HCT116 (cell line): ENCODE measurements at regions not wholly inside any gene's neighbourhood (a gene's known extent, or its start where the extent isn't known, plus 50 kb on each side); places are given as distances from the start of the nearest gene placed in this dataset.

Source experiments
- ATAC-seq: fragments of 200-7000 bp; cut with Tn5 transposase; 2 replicates; pipeline ENCODE4 v1.9.1; 2020; ENCODE audit warnings: mild to moderate bottlenecking, moderate library complexity
- BruUV-seq: library from RNA; stranded (reverse); fragments of 400-500 nt; replicated peaks from 2 replicates; lab custom pipeline; 2021; lab: Mats Ljungman, UMichigan
- CTCF ChIA-PET: fragments of 300-600 bp; sonication (Branson Sonifier 250); formaldehyde crosslinking; loops from one replicate; lab custom pipeline; 2021; ENCODE audit warnings: antibody characterized with exemption; lab: Charles Lee
- POLR2A ChIA-PET: fragments of 300-600, 350-600 bp; sonication (Branson Sonifier 250); formaldehyde crosslinking; loops from one replicate; lab custom pipeline; 2021; ENCODE audit warnings: antibody characterized with exemption; lab: Charles Lee
- RAD21 ChIA-PET, 2 experiments: fragments of 300-600 bp; sonication (Branson Sonifier 250); formaldehyde crosslinking; loops; one replicate each; lab custom pipeline; 2023; ENCODE audit warnings: low total read pairs in 2 of 2; ENCODE audit not compliant: uncharacterized antibody in 2 of 2, unreplicated experiment in 2 of 2, low non-redundant PET in 1 of 2; lab: Charles Lee
- DNase-seq: peaks from one replicate; pipeline ENCODE4 v3.0.0-alpha.2; 2010; ENCODE audit warnings: low read depth, low spot score
- H2AFZ ChIP-seq: fragments of 200-600 bp; shearing (Covaris generic), sonication (generic); 2 replicates; pipeline ENCODE4 v1.6.1; 2017; ENCODE audit warnings: low read depth, mixed run types, mixed read lengths, antibody characterized with exemption, low read length; ENCODE audit not compliant: poor library complexity, severe bottlenecking
- H3K27ac ChIP-seq: 2 replicates; pipeline ENCODE4 v1.5.1; 2012; ENCODE audit warnings: low read depth, low read length
- H3K27me3 ChIP-seq: fragments of 200-600 bp; sonication (generic); 2 replicates; pipeline ENCODE4 v1.6.1; 2016; ENCODE audit warnings: mixed run types, low read length, mixed read lengths; ENCODE audit not compliant: insufficient read depth
- H3K36me3 ChIP-seq, 2 experiments: fragments of 200-500 bp in 1 of 2; fragments of 200-600 bp in 1 of 2; sonication (Bioruptor generic) in 1 of 2; sonication (generic) in 1 of 2; 2 replicates each; pipeline versions ENCODE4 v1.5.1 to v1.6.1; 2014 to 2016; ENCODE audit warnings: low read length in 2 of 2, inconsistent platforms in 1 of 2, mixed read lengths in 1 of 2, mixed run types in 1 of 2; ENCODE audit not compliant: insufficient read depth in 2 of 2, control insufficient read depth in 1 of 2
- H3K4me1 ChIP-seq, 2 experiments: fragments of 200-600 bp in 1 of 2; sonication (generic) in 1 of 2; 2 replicates each; pipeline versions ENCODE4 v1.5.1 to v1.6.1; 2012 to 2017; ENCODE audit warnings: low read length in 2 of 2, inconsistent platforms in 1 of 2, mild to moderate bottlenecking in 1 of 2, mixed read lengths in 1 of 2, mixed run types in 1 of 2, moderate library complexity in 1 of 2; ENCODE audit not compliant: insufficient read depth in 2 of 2, control insufficient read depth in 1 of 2
- H3K4me2 ChIP-seq: fragments of 200-600 bp; sonication (generic); 2 replicates; pipeline ENCODE4 v1.6.1; 2017; ENCODE audit warnings: mixed run types, low read length, mixed read lengths
- H3K4me3 ChIP-seq, 2 experiments: fragments of 200-600 bp in 1 of 2; sonication (generic) in 1 of 2; replicated peaks in 1 of 2; 2 replicates each; pipeline ENCODE4 v1.5.1; 2011 to 2016; ENCODE audit warnings: low read length in 2 of 2, control low read depth in 1 of 2, low read depth in 1 of 2, mild to moderate bottlenecking in 1 of 2, mixed read lengths in 1 of 2, mixed run types in 1 of 2
- H3K79me2 ChIP-seq: fragments of 200-600 bp; sonication (generic); 2 replicates; pipeline ENCODE4 v1.6.1; 2017; ENCODE audit warnings: mild to moderate bottlenecking, mixed run types, low read length, moderate library complexity, mixed read lengths; ENCODE audit not compliant: insufficient read depth
- H3K9ac ChIP-seq: fragments of 200-600 bp; sonication (generic); 2 replicates; pipeline ENCODE4 v1.6.1; 2016; ENCODE audit warnings: low read length, mixed read lengths
- H3K9me2 ChIP-seq: fragments of 200-600 bp; sonication (generic), shearing (Covaris generic); 2 replicates; pipeline ENCODE4 v1.6.1; 2017; ENCODE audit warnings: mixed run types, mild to moderate bottlenecking, moderate library complexity; ENCODE audit not compliant: insufficient read depth
- H3K9me3 ChIP-seq, 2 experiments: fragments of 200-500 bp in 1 of 2; fragments of 200-600 bp in 1 of 2; sonication (Bioruptor generic) in 1 of 2; sonication (generic) in 1 of 2; 2 replicates each; pipeline ENCODE4 v1.6.1; 2014 to 2017; ENCODE audit warnings: low read length in 2 of 2, mixed read lengths in 2 of 2, inconsistent platforms in 1 of 2, low read depth in 1 of 2, mild to moderate bottlenecking in 1 of 2, mixed run types in 1 of 2, moderate library complexity in 1 of 2; ENCODE audit not compliant: control insufficient read depth in 1 of 2, insufficient read depth in 1 of 2
- H4K20me1 ChIP-seq: fragments of 200-600 bp; sonication (generic), shearing (Covaris generic); 2 replicates; pipeline ENCODE4 v1.6.1; 2017; ENCODE audit warnings: mixed run types, mild to moderate bottlenecking, moderate library complexity; ENCODE audit not compliant: insufficient read depth
- CBX3 ChIP-seq: IDR thresholded peaks from 2 replicates; pipeline ENCODE4 v1.6.1; 2012; ENCODE audit warnings: low read depth
- EZH2 ChIP-seq: fragments of 200-600 bp; sonication (generic); IDR thresholded peaks from 2 replicates; pipeline ENCODE4 v1.6.1; 2017; ENCODE audit warnings: antibody characterized with exemption, mixed run types
- EZH2phosphoT487 ChIP-seq: fragments of 200-600 bp; IDR thresholded peaks from 2 replicates; pipeline ENCODE4 v1.6.1; 2018; ENCODE audit warnings: antibody characterized with exemption, borderline replicate concordance
- SP1 ChIP-seq: IDR thresholded peaks from 2 replicates; pipeline ENCODE4 v1.6.1; 2012; ENCODE audit warnings: low read depth
- YY1 ChIP-seq: IDR thresholded peaks from 2 replicates; pipeline ENCODE4 v1.6.1; 2011; ENCODE audit warnings: low read length, low read depth, moderate library complexity, mild to moderate bottlenecking; ENCODE audit not compliant: insufficient replicate concordance; ENCODE audit errors: extremely low read depth
- ZFX ChIP-seq: fragments of 450-650 bp; IDR thresholded peaks from 2 replicates; pipeline ENCODE4 v1.6.1; 2017
- ZNF274 ChIP-seq: fragments of 200-500 bp; sonication (Bioruptor generic); IDR thresholded peaks from 2 replicates; pipeline ENCODE4 v1.6.1; 2014; ENCODE audit warnings: mild to moderate bottlenecking, low read depth, low read length, inconsistent platforms
- intact Hi-C: fragments of 100-400 bp; cut with micrococcal nuclease; formaldehyde crosslinking; loops from 2 replicates; pipeline ENCODE4 v1.10.0; 2022
- TF ChIP-seq, protein P1 (sequence below): IDR thresholded peaks from 2 replicates; pipeline ENCODE4 v1.6.1; 2011; ENCODE audit warnings: mild to moderate bottlenecking, low read length, moderate library complexity; ENCODE audit not compliant: insufficient replicate concordance; ENCODE audit errors: extremely low read depth
- TF ChIP-seq, protein P2 (sequence below): IDR thresholded peaks from 2 replicates; pipeline ENCODE4 v1.6.1; 2012
- TF ChIP-seq, protein P3 (sequence below): IDR thresholded peaks from 2 replicates; pipeline ENCODE4 v1.6.1; 2012; ENCODE audit warnings: low read depth

DNA sequence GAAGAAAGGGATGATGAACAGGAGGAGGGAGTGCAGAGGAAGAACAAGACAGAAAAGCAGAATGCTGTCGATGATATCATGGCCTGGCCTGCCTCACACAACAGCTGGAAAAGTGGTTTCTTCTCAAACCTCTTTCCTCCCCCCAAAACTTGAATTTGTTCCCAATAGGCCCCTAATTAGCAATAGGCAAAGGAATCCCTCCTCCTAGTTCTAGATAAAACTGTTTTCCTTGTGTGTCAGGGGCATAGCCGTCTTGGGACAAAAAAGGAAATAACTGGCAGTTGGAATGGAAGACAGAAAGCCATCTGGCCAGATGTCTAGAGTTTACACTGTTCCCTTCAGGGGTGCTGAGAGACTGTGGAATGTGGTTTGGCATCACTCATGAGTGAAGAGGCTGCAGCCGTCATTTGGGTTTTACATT, 177.8 kb upstream of the C1QTNF7 start:
- Histone ChIP-seq H3K4me1 (no peaks in the 10 kb centered on the region), H4K20me1 (no peaks in the 10 kb centered on the region), H3K9ac (no peak overlapping the region), H3K27me3 (no peaks in the 10 kb centered on the region), H3K27ac (no peak overlapping the region), H3K4me3 (no peak overlapping the region), H3K9me3 (no peaks in the 10 kb centered on the region), H3K36me3 (no peaks in the 10 kb centered on the region), H2AFZ (no peak overlapping the region), H3K4me2 (no peak overlapping the region), H3K9me2 (no peaks in the 10 kb centered on the region), H3K79me2 (no peaks in the 10 kb centered on the region)
- ATAC-seq (no peak), DNase-seq (no peak)
- TF ChIP-seq ZNF274 (no peak), EZH2phosphoT487 (no peak), SP1 (no peak), CBX3 (no peak), YY1 (no peak), ZFX (no peak), EZH2 (no peak)
- TF ChIP-seq, protein P1, sequence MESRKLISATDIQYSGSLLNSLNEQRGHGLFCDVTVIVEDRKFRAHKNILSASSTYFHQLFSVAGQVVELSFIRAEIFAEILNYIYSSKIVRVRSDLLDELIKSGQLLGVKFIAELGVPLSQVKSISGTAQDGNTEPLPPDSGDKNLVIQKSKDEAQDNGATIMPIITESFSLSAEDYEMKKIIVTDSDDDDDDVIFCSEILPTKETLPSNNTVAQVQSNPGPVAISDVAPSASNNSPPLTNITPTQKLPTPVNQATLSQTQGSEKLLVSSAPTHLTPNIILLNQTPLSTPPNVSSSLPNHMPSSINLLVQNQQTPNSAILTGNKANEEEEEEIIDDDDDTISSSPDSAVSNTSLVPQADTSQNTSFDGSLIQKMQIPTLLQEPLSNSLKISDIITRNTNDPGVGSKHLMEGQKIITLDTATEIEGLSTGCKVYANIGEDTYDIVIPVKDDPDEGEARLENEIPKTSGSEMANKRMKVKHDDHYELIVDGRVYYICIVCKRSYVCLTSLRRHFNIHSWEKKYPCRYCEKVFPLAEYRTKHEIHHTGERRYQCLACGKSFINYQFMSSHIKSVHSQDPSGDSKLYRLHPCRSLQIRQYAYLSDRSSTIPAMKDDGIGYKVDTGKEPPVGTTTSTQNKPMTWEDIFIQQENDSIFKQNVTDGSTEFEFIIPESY: no peak
- TF ChIP-seq, protein P2, sequence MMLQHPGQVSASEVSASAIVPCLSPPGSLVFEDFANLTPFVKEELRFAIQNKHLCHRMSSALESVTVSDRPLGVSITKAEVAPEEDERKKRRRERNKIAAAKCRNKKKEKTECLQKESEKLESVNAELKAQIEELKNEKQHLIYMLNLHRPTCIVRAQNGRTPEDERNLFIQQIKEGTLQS: no peak
- TF ChIP-seq, protein P3, sequence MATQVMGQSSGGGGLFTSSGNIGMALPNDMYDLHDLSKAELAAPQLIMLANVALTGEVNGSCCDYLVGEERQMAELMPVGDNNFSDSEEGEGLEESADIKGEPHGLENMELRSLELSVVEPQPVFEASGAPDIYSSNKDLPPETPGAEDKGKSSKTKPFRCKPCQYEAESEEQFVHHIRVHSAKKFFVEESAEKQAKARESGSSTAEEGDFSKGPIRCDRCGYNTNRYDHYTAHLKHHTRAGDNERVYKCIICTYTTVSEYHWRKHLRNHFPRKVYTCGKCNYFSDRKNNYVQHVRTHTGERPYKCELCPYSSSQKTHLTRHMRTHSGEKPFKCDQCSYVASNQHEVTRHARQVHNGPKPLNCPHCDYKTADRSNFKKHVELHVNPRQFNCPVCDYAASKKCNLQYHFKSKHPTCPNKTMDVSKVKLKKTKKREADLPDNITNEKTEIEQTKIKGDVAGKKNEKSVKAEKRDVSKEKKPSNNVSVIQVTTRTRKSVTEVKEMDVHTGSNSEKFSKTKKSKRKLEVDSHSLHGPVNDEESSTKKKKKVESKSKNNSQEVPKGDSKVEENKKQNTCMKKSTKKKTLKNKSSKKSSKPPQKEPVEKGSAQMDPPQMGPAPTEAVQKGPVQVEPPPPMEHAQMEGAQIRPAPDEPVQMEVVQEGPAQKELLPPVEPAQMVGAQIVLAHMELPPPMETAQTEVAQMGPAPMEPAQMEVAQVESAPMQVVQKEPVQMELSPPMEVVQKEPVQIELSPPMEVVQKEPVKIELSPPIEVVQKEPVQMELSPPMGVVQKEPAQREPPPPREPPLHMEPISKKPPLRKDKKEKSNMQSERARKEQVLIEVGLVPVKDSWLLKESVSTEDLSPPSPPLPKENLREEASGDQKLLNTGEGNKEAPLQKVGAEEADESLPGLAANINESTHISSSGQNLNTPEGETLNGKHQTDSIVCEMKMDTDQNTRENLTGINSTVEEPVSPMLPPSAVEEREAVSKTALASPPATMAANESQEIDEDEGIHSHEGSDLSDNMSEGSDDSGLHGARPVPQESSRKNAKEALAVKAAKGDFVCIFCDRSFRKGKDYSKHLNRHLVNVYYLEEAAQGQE: no peak
- intact Hi-C loops: no loop called here
- CTCF ChIA-PET: no interaction called here
- RAD21 ChIA-PET: no interaction called here
- BruUV-seq: no TSS peak
- POLR2A ChIA-PET: no interaction called here
